ENCODE measurements at regions not wholly inside any gene's neighbourhood (a gene's known extent, or its start where the extent isn't known, plus 50 kb on each side); places are given as distances from the start of the nearest gene placed in this dataset.

DNA sequence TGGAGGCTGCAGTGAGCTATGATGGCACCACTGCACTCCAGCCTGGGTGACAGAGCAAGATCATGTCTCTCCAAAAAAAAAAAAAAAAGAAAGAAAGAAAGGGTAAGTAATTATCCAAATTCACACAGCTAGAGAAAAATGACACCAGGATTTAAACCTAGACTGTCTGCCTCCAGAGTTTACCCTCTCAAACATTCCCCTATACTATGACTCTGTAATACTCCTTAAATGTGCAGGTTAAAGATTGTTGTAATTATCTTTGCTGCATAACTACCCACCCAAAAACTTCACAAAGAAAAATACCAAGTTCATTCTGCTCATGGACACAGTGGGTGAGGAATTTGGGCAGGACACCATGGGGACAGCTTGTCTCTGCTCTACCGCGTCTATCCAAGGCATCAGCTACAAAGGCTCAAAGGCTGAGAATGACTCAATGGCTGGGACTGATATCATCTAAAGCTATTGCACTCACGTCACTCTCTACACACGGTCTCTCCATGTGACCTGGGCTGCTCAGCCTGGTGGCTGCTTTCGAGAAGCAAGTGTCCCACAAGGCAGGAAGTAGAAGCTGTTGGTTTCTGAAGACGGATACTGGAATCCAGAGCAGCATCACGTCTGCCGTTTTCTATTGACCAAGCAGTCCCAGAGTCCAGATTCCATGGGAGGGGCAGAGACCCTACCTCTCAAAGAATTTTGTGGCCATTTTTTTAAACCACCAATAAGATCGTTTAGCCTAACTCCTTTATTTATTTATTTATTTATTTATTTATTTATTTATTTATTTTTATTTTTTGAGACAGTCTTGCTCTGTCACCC, 185.7 kb upstream of the AUTS2 start:
- H3K27me3 ChIP-seq (ENCODE audit: insufficient read depth, low read length, poor library complexity): no peaks in the 10 kb centered on the region
- H4K20me1 ChIP-seq (ENCODE audit: insufficient read depth, low read length): no peaks in the 10 kb centered on the region
- ATAC-seq (ENCODE audit: insufficient read depth, low read depth) (peak; percentile 100), DNase-seq (peak; percentile 86)
- H3K4me1 ChIP-seq (ENCODE audit: insufficient read depth, low read length): peaks cover 16% of the 10 kb centered on the region
- H3K4me3 ChIP-seq (ENCODE audit: low read depth in 1 of 2, low read length in 2 of 2): peak overlapping the region in 1 of 2 experiments; percentile 23; a peak in 2 of 4 replicates
- H3K4me2 ChIP-seq (ENCODE audit: insufficient read depth, low read length): peak overlapping the region; percentile 55
- H3K9ac ChIP-seq (ENCODE audit: low read depth, low read length): peak overlapping the region; percentile 14; the same call in 1 of the 2 replicates
- peak overlapping the region; percentile 74 for H2AFZ ChIP-seq (ENCODE audit: low read depth, low read length)
- H3K27ac ChIP-seq (ENCODE audit: low read length): peak overlapping the region; percentile 63
- H3K9me3 ChIP-seq (ENCODE audit: insufficient read depth, low read length, severe bottlenecking): peaks cover 2% of the 10 kb centered on the region
- TF ChIP-seq, protein P1, sequence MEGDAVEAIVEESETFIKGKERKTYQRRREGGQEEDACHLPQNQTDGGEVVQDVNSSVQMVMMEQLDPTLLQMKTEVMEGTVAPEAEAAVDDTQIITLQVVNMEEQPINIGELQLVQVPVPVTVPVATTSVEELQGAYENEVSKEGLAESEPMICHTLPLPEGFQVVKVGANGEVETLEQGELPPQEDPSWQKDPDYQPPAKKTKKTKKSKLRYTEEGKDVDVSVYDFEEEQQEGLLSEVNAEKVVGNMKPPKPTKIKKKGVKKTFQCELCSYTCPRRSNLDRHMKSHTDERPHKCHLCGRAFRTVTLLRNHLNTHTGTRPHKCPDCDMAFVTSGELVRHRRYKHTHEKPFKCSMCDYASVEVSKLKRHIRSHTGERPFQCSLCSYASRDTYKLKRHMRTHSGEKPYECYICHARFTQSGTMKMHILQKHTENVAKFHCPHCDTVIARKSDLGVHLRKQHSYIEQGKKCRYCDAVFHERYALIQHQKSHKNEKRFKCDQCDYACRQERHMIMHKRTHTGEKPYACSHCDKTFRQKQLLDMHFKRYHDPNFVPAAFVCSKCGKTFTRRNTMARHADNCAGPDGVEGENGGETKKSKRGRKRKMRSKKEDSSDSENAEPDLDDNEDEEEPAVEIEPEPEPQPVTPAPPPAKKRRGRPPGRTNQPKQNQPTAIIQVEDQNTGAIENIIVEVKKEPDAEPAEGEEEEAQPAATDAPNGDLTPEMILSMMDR (IDR thresholded peaks at IDR 0.05; ENCODE audit: borderline replicate concordance, extremely low read depth, low read length, poor library complexity, severe bottlenecking): peak; percentile 27
- no peak for TF ChIP-seq EZH2 (IDR thresholded peaks at IDR 0.05; ENCODE audit: borderline replicate concordance, low read depth, low read length, severe bottlenecking)
- no peaks in the 10 kb centered on the region for H3K79me2 ChIP-seq (ENCODE audit: insufficient read depth, low read length)
- no peaks in the 10 kb centered on the region for H3K36me3 ChIP-seq (ENCODE audit: insufficient read depth, low read length)

DNA sequence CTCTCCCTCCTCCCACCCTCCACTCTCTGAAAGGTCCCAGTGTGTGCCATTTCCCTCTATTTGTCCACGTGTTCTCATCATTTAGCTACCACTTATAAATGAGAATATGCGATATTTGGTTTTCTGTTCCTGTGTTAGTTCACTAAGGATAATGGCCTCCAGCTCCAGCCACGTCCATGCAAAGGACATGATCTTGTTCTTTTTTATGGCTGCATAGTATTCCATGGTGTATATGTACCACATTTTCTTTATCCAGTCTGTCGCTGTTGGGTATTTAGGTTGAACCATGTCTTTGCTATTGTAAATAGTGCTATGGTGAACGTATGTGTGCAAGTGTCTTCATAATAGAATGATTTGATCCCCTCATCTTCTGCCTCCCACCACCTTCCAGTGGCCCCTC, 183.7 kb upstream of the AUTS2 start:
- no peak overlapping the region for H3K4me2 ChIP-seq (ENCODE audit: insufficient read depth, low read length)
- no peaks in the 10 kb centered on the region for H3K36me3 ChIP-seq (ENCODE audit: insufficient read depth, low read length)
- no peak for TF ChIP-seq EZH2 (IDR thresholded peaks at IDR 0.05; ENCODE audit: borderline replicate concordance, low read depth, low read length, severe bottlenecking)
- TF ChIP-seq, protein P1 (IDR thresholded peaks at IDR 0.05; ENCODE audit: borderline replicate concordance, extremely low read depth, low read length, poor library complexity, severe bottlenecking): no peak
- peaks cover 16% of the 10 kb centered on the region for H3K4me1 ChIP-seq (ENCODE audit: insufficient read depth, low read length)
- no peak overlapping the region for H3K9ac ChIP-seq (ENCODE audit: low read depth, low read length)
- no peak overlapping the region for H2AFZ ChIP-seq (ENCODE audit: low read depth, low read length)
- no peaks in the 10 kb centered on the region for H3K27me3 ChIP-seq (ENCODE audit: insufficient read depth, low read length, poor library complexity)
- no peaks in the 10 kb centered on the region for H4K20me1 ChIP-seq (ENCODE audit: insufficient read depth, low read length)
- ATAC-seq (ENCODE audit: insufficient read depth, low read depth): no peak
- DNase-seq: no peak
- no peaks in the 10 kb centered on the region for H3K79me2 ChIP-seq (ENCODE audit: insufficient read depth, low read length)
- H3K27ac ChIP-seq (ENCODE audit: low read length): no peak overlapping the region
- no peak overlapping the region for H3K4me3 ChIP-seq (ENCODE audit: low read depth in 1 of 2, low read length in 2 of 2)
- H3K9me3 ChIP-seq (ENCODE audit: insufficient read depth, low read length, severe bottlenecking): peaks cover 2% of the 10 kb centered on the region

DNA sequence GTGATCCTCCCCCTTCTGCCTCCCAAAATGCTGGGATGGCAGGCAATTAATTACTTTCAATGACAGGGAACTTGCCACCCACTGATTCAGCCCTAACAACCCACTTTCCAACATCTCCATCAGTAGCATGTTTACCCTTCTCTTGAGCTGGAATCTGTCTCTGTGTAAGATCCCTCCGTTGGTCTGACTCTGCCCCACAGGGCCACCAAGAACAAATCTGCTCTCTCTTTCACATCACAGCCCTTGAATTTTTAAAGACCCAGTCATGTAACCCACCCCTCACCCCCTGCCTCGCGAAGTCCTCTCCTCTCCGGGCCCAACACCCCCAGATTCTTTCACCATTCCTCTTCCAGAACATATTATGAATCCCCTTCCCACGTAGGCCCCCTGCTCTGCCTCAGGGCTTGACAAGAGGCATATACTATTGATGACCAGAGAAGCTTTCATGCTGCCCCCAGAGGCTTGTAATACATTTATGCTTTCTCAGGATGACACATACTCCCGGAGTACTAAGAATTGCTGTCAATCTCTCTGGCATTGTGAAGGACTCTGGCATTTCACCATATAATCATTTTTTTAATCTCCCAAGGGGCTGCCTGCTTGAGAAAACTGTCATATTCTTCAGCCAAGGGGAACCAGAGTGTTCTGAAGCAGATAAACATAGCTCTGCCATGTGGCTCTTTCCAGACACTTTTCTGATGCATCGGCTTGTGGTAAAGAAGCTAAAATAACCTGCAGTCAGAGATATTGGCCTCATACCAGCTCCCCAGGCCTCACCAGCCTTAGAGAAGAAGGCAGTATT, 179.2 kb upstream of the AUTS2 start:
- TF ChIP-seq, protein P1 (IDR thresholded peaks at IDR 0.05; ENCODE audit: borderline replicate concordance, extremely low read depth, low read length, poor library complexity, severe bottlenecking): no peak
- no peak for TF ChIP-seq EZH2 (IDR thresholded peaks at IDR 0.05; ENCODE audit: borderline replicate concordance, low read depth, low read length, severe bottlenecking)

More for the DNA sequence above, 179.2 kb upstream of the AUTS2 start:
- Histone ChIP-seq H3K9ac (ENCODE audit: low read depth, low read length) (no peak overlapping the region), H3K4me3 (ENCODE audit: low read depth in 1 of 2, low read length in 2 of 2) (no peak overlapping the region), H3K4me2 (ENCODE audit: insufficient read depth, low read length) (no peak overlapping the region), H3K4me1 (ENCODE audit: insufficient read depth, low read length) (no peaks in the 10 kb centered on the region), H3K79me2 (ENCODE audit: insufficient read depth, low read length) (no peaks in the 10 kb centered on the region), H3K27me3 (ENCODE audit: insufficient read depth, low read length, poor library complexity) (no peaks in the 10 kb centered on the region), H2AFZ (ENCODE audit: low read depth, low read length) (no peak overlapping the region), H3K36me3 (ENCODE audit: insufficient read depth, low read length) (no peaks in the 10 kb centered on the region), H3K27ac (ENCODE audit: low read length) (no peak overlapping the region), H3K9me3 (ENCODE audit: insufficient read depth, low read length, severe bottlenecking) (peaks cover 2% of the 10 kb centered on the region), H4K20me1 (ENCODE audit: insufficient read depth, low read length) (no peaks in the 10 kb centered on the region)
- DNase-seq (no peak), ATAC-seq (ENCODE audit: insufficient read depth, low read depth) (no peak)

All from DND-41 (cell line).